SK-N-SH treated with all-trans-retinoic acid at 6 μM for 48 hours (cell line): ENCODE measurements at regions not wholly inside any gene's neighbourhood (a gene's known extent, or its start where the extent isn't known, plus 50 kb on each side); places are given as distances from the start of the nearest gene placed in this dataset.

Source experiments
- ARNTL ChIP-seq: fragments of 450-650 bp; formaldehyde crosslinking; IDR thresholded peaks from 2 replicates; pipeline ENCODE4 v1.5.0; 2020; ENCODE audit warnings: low read depth, mild to moderate bottlenecking, moderate library complexity, borderline replicate concordance
- GLIS3 ChIP-seq: fragments of 250-450 bp; sonication (Bioruptor Pico); IDR thresholded peaks from 2 replicates; pipeline ENCODE4 v1.5.0; 2020; ENCODE audit warnings: mild to moderate bottlenecking, moderate library complexity
- PPARA ChIP-seq: fragments of 250-450 bp; sonication (Bioruptor Pico); IDR thresholded peaks from 2 replicates; pipeline ENCODE4 v1.5.0; 2020; ENCODE audit warnings: mild to moderate bottlenecking, borderline replicate concordance
- RARB ChIP-seq: fragments of 250-450 bp; sonication (Bioruptor Pico); IDR thresholded peaks from 2 replicates; pipeline ENCODE4 v1.8.0; 2021; ENCODE audit warnings: mild to moderate bottlenecking, moderate library complexity
- TCF4 ChIP-seq: fragments of 250-450 bp; sonication (Bioruptor Pico); IDR thresholded peaks from 2 replicates; pipeline ENCODE4 v1.8.0; 2021; ENCODE audit warnings: mild to moderate bottlenecking, moderate library complexity, borderline replicate concordance
- TOX ChIP-seq: fragments of 250-450 bp; sonication (Bioruptor Pico); IDR thresholded peaks from 2 replicates; pipeline ENCODE4 v1.8.0; 2021; ENCODE audit warnings: mild to moderate bottlenecking, moderate library complexity, borderline replicate concordance
- ZFP3 ChIP-seq: fragments of 250-450 bp; sonication (Bioruptor Pico); IDR thresholded peaks from 2 replicates; pipeline ENCODE4 v1.5.0; 2020; ENCODE audit warnings: mild to moderate bottlenecking, moderate library complexity
- ZFP30 ChIP-seq: fragments of 450-650 bp; formaldehyde crosslinking; IDR thresholded peaks from 2 replicates; pipeline ENCODE4 v1.5.0; 2022; ENCODE audit warnings: mild to moderate bottlenecking, moderate library complexity
- ZNF565 ChIP-seq: fragments of 450-650 bp; formaldehyde crosslinking; conservative IDR thresholded peaks from 2 replicates; pipeline ENCODE4 v1.5.0; 2020; ENCODE audit warnings: low read depth, mild to moderate bottlenecking, moderate library complexity
- ZNF8 ChIP-seq: fragments of 450-650 bp; formaldehyde crosslinking; IDR thresholded peaks from 2 replicates; pipeline ENCODE4 v1.5.0; 2020; ENCODE audit warnings: mild to moderate bottlenecking, moderate library complexity
- TF ChIP-seq, protein P1 (sequence below): fragments of 250-450 bp; sonication (Bioruptor Pico); IDR thresholded peaks from 2 replicates; pipeline ENCODE4 v1.5.1; 2020; ENCODE audit warnings: low read depth, mild to moderate bottlenecking, moderate library complexity
- TF ChIP-seq, protein P2 (sequence below): fragments of 250-450 bp; sonication (Bioruptor Pico); IDR thresholded peaks from 2 replicates; pipeline ENCODE4 v1.8.0; 2020; ENCODE audit warnings: mild to moderate bottlenecking, moderate library complexity, borderline replicate concordance
- TF ChIP-seq, protein P3 (sequence below): fragments of 250-450 bp; sonication (Bioruptor Pico); IDR thresholded peaks from 2 replicates; pipeline ENCODE4 v1.5.1; 2021; ENCODE audit warnings: mild to moderate bottlenecking, moderate library complexity
- TF ChIP-seq, protein P4 (sequence below): fragments of 250-450 bp; sonication (Bioruptor Pico); IDR thresholded peaks from 2 replicates; pipeline ENCODE4 v1.8.0; 2021; ENCODE audit warnings: low read depth, mild to moderate bottlenecking, moderate library complexity, borderline replicate concordance

DNA sequence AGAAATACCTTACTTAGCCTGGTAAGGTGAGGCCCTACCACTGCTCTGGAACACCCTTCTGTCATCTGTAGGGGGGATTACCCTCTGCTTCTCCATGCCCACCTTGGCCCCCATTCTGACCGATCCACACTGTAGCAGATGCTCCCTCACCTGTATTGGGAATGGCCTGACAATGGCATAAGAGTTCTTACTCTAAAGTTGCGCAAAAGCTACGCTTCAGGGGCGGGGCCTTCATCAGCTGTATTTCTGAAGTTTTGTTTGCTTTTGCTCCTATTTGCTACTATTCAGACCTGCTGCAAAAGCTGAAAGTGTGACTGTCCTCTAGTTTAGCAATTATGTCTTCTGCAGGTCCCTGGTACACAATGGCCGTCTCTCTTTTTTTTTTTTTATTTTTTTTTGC is 252.6 kb downstream of the TLE3 start:
- TF ChIP-seq, protein P1, sequence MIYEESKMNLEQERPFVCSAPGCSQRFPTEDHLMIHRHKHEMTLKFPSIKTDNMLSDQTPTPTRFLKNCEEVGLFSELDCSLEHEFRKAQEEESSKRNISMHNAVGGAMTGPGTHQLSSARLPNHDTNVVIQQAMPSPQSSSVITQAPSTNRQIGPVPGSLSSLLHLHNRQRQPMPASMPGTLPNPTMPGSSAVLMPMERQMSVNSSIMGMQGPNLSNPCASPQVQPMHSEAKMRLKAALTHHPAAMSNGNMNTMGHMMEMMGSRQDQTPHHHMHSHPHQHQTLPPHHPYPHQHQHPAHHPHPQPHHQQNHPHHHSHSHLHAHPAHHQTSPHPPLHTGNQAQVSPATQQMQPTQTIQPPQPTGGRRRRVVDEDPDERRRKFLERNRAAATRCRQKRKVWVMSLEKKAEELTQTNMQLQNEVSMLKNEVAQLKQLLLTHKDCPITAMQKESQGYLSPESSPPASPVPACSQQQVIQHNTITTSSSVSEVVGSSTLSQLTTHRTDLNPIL: no peak
- no peak for TF ChIP-seq PPARA (CRISPR knock-in tag)
- TF ChIP-seq TOX: no peak
- TF ChIP-seq, protein P2, sequence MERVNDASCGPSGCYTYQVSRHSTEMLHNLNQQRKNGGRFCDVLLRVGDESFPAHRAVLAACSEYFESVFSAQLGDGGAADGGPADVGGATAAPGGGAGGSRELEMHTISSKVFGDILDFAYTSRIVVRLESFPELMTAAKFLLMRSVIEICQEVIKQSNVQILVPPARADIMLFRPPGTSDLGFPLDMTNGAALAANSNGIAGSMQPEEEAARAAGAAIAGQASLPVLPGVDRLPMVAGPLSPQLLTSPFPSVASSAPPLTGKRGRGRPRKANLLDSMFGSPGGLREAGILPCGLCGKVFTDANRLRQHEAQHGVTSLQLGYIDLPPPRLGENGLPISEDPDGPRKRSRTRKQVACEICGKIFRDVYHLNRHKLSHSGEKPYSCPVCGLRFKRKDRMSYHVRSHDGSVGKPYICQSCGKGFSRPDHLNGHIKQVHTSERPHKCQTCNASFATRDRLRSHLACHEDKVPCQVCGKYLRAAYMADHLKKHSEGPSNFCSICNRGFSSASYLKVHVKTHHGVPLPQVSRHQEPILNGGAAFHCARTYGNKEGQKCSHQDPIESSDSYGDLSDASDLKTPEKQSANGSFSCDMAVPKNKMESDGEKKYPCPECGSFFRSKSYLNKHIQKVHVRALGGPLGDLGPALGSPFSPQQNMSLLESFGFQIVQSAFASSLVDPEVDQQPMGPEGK (CRISPR knock-in tag): no peak
- no peak for TF ChIP-seq ZFP30 (CRISPR knock-in tag)
- TF ChIP-seq ZFP3: no peak
- no peak for TF ChIP-seq ZNF8 (CRISPR knock-in tag)
- TF ChIP-seq GLIS3 (CRISPR knock-in tag): no peak
- no peak for TF ChIP-seq TCF4
- no peak for TF ChIP-seq RARB (CRISPR knock-in tag)
- TF ChIP-seq, protein P3, sequence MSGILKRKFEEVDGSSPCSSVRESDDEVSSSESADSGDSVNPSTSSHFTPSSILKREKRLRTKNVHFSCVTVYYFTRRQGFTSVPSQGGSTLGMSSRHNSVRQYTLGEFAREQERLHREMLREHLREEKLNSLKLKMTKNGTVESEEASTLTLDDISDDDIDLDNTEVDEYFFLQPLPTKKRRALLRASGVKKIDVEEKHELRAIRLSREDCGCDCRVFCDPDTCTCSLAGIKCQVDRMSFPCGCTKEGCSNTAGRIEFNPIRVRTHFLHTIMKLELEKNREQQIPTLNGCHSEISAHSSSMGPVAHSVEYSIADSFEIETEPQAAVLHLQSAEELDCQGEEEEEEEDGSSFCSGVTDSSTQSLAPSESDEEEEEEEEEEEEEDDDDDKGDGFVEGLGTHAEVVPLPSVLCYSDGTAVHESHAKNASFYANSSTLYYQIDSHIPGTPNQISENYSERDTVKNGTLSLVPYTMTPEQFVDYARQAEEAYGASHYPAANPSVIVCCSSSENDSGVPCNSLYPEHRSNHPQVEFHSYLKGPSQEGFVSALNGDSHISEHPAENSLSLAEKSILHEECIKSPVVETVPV: no peak
- TF ChIP-seq, protein P4, sequence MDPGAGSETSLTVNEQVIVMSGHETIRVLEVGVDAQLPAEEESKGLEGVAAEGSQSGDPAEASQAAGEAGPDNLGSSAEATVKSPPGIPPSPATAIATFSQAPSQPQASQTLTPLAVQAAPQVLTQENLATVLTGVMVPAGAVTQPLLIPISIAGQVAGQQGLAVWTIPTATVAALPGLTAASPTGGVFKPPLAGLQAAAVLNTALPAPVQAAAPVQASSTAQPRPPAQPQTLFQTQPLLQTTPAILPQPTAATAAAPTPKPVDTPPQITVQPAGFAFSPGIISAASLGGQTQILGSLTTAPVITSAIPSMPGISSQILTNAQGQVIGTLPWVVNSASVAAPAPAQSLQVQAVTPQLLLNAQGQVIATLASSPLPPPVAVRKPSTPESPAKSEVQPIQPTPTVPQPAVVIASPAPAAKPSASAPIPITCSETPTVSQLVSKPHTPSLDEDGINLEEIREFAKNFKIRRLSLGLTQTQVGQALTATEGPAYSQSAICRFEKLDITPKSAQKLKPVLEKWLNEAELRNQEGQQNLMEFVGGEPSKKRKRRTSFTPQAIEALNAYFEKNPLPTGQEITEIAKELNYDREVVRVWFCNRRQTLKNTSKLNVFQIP (CRISPR knock-in tag): no peak
- no peak for TF ChIP-seq ZNF565 (CRISPR knock-in tag)
- no peak for TF ChIP-seq ARNTL (CRISPR knock-in tag)
